CD4-positive, alpha-beta memory T cell (primary cell): ENCODE measurements at regions not wholly inside any gene's neighbourhood (a gene's known extent, or its start where the extent isn't known, plus 50 kb on each side); places are given as distances from the start of the nearest gene placed in this dataset.

Experiments used
- CTCF ChIA-PET: fragments of 350-600 bp; sonication (Branson Sonifier 250); formaldehyde crosslinking; loops from one replicate; lab custom pipeline; 2021; ENCODE audit warnings: inconsistent platforms; ENCODE audit not compliant: partially characterized antibody; lab: Charles Lee
- POLR2A ChIA-PET: fragments of 350-600 bp; sonication (Branson Sonifier 250); formaldehyde crosslinking; loops from one replicate; lab custom pipeline; 2021; ENCODE audit not compliant: partially characterized antibody; lab: Charles Lee
- DNase-seq, 5 donors: peaks; one replicate each; pipeline versions ENCODE4 v3.0.0 to v3.0.0-alpha.2; 2020 to 2022; ENCODE audit warnings: mixed read lengths in 1 of 5
- H3K27ac ChIP-seq: one replicate; pipeline ENCODE4 v1.7.0; 2013; ENCODE audit warnings: low read depth, low read length
- H3K27me3 ChIP-seq: 2 replicates; pipeline ENCODE4 v1.7.0; 2013; ENCODE audit warnings: mild to moderate bottlenecking, low read length, moderate library complexity; ENCODE audit not compliant: insufficient read depth
- H3K36me3 ChIP-seq: 2 replicates; pipeline ENCODE4 v1.7.0; 2013; ENCODE audit warnings: mild to moderate bottlenecking, low read length, moderate library complexity; ENCODE audit not compliant: insufficient read depth
- H3K4me1 ChIP-seq: 2 replicates; pipeline ENCODE4 v1.7.0; 2013; ENCODE audit warnings: mild to moderate bottlenecking, low read length, moderate library complexity; ENCODE audit not compliant: insufficient read depth
- H3K4me3 ChIP-seq, 2 donors: one replicate each; pipeline ENCODE4 v1.7.0; 2013; ENCODE audit warnings: low read length in 2 of 2, mild to moderate bottlenecking in 1 of 2
- H3K9me3 ChIP-seq, 2 donors: one replicate each; pipeline ENCODE4 v1.7.0; 2013; ENCODE audit warnings: low read length in 2 of 2, control low read depth in 1 of 2; ENCODE audit not compliant: control insufficient read depth in 1 of 2
- H3K27ac Mint-ChIP-seq, 7 donors: one replicate each; pipeline ENCODE4 v1.8.0; 2020 to 2021; ENCODE audit warnings: mixed read lengths in 7 of 7, mild to moderate bottlenecking in 6 of 7, inconsistent platforms in 3 of 7, moderate library complexity in 3 of 7
- H3K27me3 Mint-ChIP-seq, 2 donors: one replicate each; pipeline ENCODE4 v1.8.0; 2020 to 2021; ENCODE audit warnings: mixed read lengths in 2 of 2
- H3K36me3 Mint-ChIP-seq, 2 donors: one replicate each; pipeline ENCODE4 v1.8.0; 2020 to 2021; ENCODE audit warnings: mixed read lengths in 2 of 2, inconsistent platforms in 1 of 2, mild to moderate bottlenecking in 1 of 2
- H3K4me1 Mint-ChIP-seq, 4 donors: one replicate each; pipeline ENCODE4 v1.8.0; 2020 to 2021; ENCODE audit warnings: mixed read lengths in 4 of 4, mild to moderate bottlenecking in 1 of 4
- H3K4me3 Mint-ChIP-seq, 8 donors: one replicate each; pipeline ENCODE4 v1.8.0; 2020 to 2021; ENCODE audit warnings: mixed read lengths in 8 of 8, mild to moderate bottlenecking in 7 of 8, moderate library complexity in 6 of 8, inconsistent platforms in 3 of 8
- H3K9me3 Mint-ChIP-seq, 8 donors: one replicate each; pipeline ENCODE4 v1.8.0; 2020 to 2021; ENCODE audit warnings: mixed read lengths in 8 of 8, mild to moderate bottlenecking in 5 of 8, inconsistent platforms in 3 of 8, moderate library complexity in 1 of 8
- intact Hi-C: fragments of 100-400 bp; cut with micrococcal nuclease; formaldehyde crosslinking; loops from one replicate; pipeline ENCODE4 v1.15.1; 2023

GRCh38 chr3:143182866-143183664, 63.5 kb downstream of the CHST2 start:
- no peaks in the 10 kb centered on the region for H3K36me3 Mint-ChIP-seq
- no peak for DNase-seq
- no peak overlapping the region for H3K27ac Mint-ChIP-seq
- peaks cover 0 to 4% (median 0%) of the 10 kb centered on the region in 4 donors for H3K4me1 Mint-ChIP-seq
- ChIA-PET CTCF (interaction anchor here (0.6 kb wide), 1 partner anchor 235 kb away, joined by 4 read pairs; no protein-coding TSS in a partner anchor), POLR2A (no interaction called here)
- H3K4me1 ChIP-seq = no peaks in the 10 kb centered on the region
- H3K27ac ChIP-seq = no peak overlapping the region
- H3K36me3 ChIP-seq = no peaks in the 10 kb centered on the region
- H3K9me3 Mint-ChIP-seq = peaks cover 0 to 7% (median 2%) of the 10 kb centered on the region in 8 donors
- H3K9me3 ChIP-seq = no peaks in the 10 kb centered on the region
- H3K27me3 ChIP-seq = no peaks in the 10 kb centered on the region
- H3K4me3 Mint-ChIP-seq = no peak overlapping the region
- H3K4me3 ChIP-seq = no peak overlapping the region
- intact Hi-C loops = no loop called here
- no peaks in the 10 kb centered on the region for H3K27me3 Mint-ChIP-seq

- Histone ChIP-seq H3K9me3 (no peaks in the 10 kb centered on the region), H3K4me3 (no peak overlapping the region), H3K4me1 (no peaks in the 10 kb centered on the region), H3K36me3 (no peaks in the 10 kb centered on the region), H3K27ac (no peak overlapping the region), H3K27me3 (no peaks in the 10 kb centered on the region)
- no peak overlapping the region for H3K27ac Mint-ChIP-seq
- H3K4me1 Mint-ChIP-seq = peaks cover 0 to 4% (median 0%) of the 10 kb centered on the region in 4 donors
- CTCF ChIA-PET = no interaction called here
- no peak overlapping the region for H3K4me3 Mint-ChIP-seq
- peaks cover 0 to 7% (median 2%) of the 10 kb centered on the region in 8 donors for H3K9me3 Mint-ChIP-seq
- intact Hi-C loops = no loop called here
- POLR2A ChIA-PET = no interaction called here
- no peaks in the 10 kb centered on the region for H3K36me3 Mint-ChIP-seq
- H3K27me3 Mint-ChIP-seq = no peaks in the 10 kb centered on the region
- no peak for DNase-seq
Observed at GRCh38 chr3:143183665-143183964, 64.0 kb downstream of the CHST2 start.

GRCh38 chr3:143184099-143184498, 64.5 kb downstream of the CHST2 start:
- Mint-ChIP-seq H3K4me3 (no peak overlapping the region), H3K36me3 (no peaks in the 10 kb centered on the region), H3K4me1 (peaks cover 0 to 4% (median 0%) of the 10 kb centered on the region in 4 donors), H3K27ac (no peak overlapping the region), H3K9me3 (peaks cover 0 to 7% (median 2%) of the 10 kb centered on the region in 8 donors), H3K27me3 (no peaks in the 10 kb centered on the region)
- intact Hi-C loops = no loop called here
- ChIA-PET CTCF (no interaction called here), POLR2A (no interaction called here)
- DNase-seq = no peak
- no peaks in the 10 kb centered on the region for H3K36me3 ChIP-seq
- H3K27ac ChIP-seq = no peak overlapping the region
- no peak overlapping the region for H3K4me3 ChIP-seq
- no peaks in the 10 kb centered on the region for H3K27me3 ChIP-seq
- no peaks in the 10 kb centered on the region for H3K4me1 ChIP-seq
- no peaks in the 10 kb centered on the region for H3K9me3 ChIP-seq

- Mint-ChIP-seq H3K27ac (no peak overlapping the region), H3K36me3 (no peaks in the 10 kb centered on the region), H3K4me1 (peaks cover 0 to 4% (median 0%) of the 10 kb centered on the region in 4 donors), H3K27me3 (no peaks in the 10 kb centered on the region), H3K4me3 (no peak overlapping the region), H3K9me3 (peaks cover 0 to 7% (median 2%) of the 10 kb centered on the region in 8 donors)
- Histone ChIP-seq H3K27me3 (no peaks in the 10 kb centered on the region), H3K9me3 (no peaks in the 10 kb centered on the region), H3K4me1 (no peaks in the 10 kb centered on the region), H3K27ac (no peak overlapping the region), H3K36me3 (no peaks in the 10 kb centered on the region), H3K4me3 (no peak overlapping the region)
- CTCF ChIA-PET = no interaction called here
- no peak for DNase-seq
- intact Hi-C loops = no loop called here
- POLR2A ChIA-PET = no interaction called here
Observed at GRCh38 chr3:143185401-143185800, 65.8 kb downstream of the CHST2 start.

- ChIA-PET POLR2A (no interaction called here), CTCF (no interaction called here)
Observed at GRCh38 chr3:143187111-143187510, 67.5 kb downstream of the CHST2 start.

GRCh38 chr3:143188881-143189280, 69.3 kb downstream of the CHST2 start:
- no peaks in the 10 kb centered on the region for H3K27me3 ChIP-seq
- no peak overlapping the region for H3K4me3 ChIP-seq
- no peaks in the 10 kb centered on the region for H3K9me3 ChIP-seq
- intact Hi-C loops = no loop called here
- H3K9me3 Mint-ChIP-seq = peaks cover 0 to 7% (median 0%) of the 10 kb centered on the region in 8 donors
- H3K4me3 Mint-ChIP-seq = no peak overlapping the region
- H3K36me3 Mint-ChIP-seq = no peaks in the 10 kb centered on the region
- no peak overlapping the region for H3K27ac ChIP-seq
- H3K4me1 ChIP-seq = no peaks in the 10 kb centered on the region
- no peak for DNase-seq
- H3K27me3 Mint-ChIP-seq = no peaks in the 10 kb centered on the region
- peaks cover 0 to 8% (median 4%) of the 10 kb centered on the region in 4 donors for H3K4me1 Mint-ChIP-seq
- no peak overlapping the region for H3K27ac Mint-ChIP-seq
- ChIA-PET CTCF (no interaction called here), POLR2A (no interaction called here)
- H3K36me3 ChIP-seq = no peaks in the 10 kb centered on the region

More at GRCh38 chr3:143187111-143187510, 67.5 kb downstream of the CHST2 start:
- Mint-ChIP-seq H3K27me3 (no peaks in the 10 kb centered on the region), H3K4me1 (peaks cover 0 to 10% (median 3%) of the 10 kb centered on the region in 4 donors), H3K4me3 (no peak overlapping the region), H3K36me3 (no peaks in the 10 kb centered on the region), H3K27ac (no peak overlapping the region), H3K9me3 (no peaks in the 10 kb centered on the region)
- intact Hi-C loops = no loop called here
- Histone ChIP-seq H3K9me3 (no peaks in the 10 kb centered on the region), H3K4me3 (no peak overlapping the region), H3K27ac (no peak overlapping the region), H3K36me3 (no peaks in the 10 kb centered on the region), H3K27me3 (no peaks in the 10 kb centered on the region), H3K4me1 (no peaks in the 10 kb centered on the region)
- DNase-seq = no peak

- no peaks in the 10 kb centered on the region for H3K36me3 Mint-ChIP-seq
- Histone ChIP-seq H3K27ac (no peak overlapping the region), H3K36me3 (no peaks in the 10 kb centered on the region), H3K27me3 (no peaks in the 10 kb centered on the region), H3K9me3 (no peaks in the 10 kb centered on the region), H3K4me1 (no peaks in the 10 kb centered on the region), H3K4me3 (no peak overlapping the region)
- POLR2A ChIA-PET = no interaction called here
- CTCF ChIA-PET = no interaction called here
- DNase-seq = no peak
- intact Hi-C loops = no loop called here
- H3K9me3 Mint-ChIP-seq = peaks cover 0 to 7% (median 0%) of the 10 kb centered on the region in 8 donors
- H3K27ac Mint-ChIP-seq = no peak overlapping the region
- H3K4me3 Mint-ChIP-seq = no peak overlapping the region
- H3K27me3 Mint-ChIP-seq = no peaks in the 10 kb centered on the region
- peaks cover 0 to 8% (median 4%) of the 10 kb centered on the region in 4 donors for H3K4me1 Mint-ChIP-seq
Observed at GRCh38 chr3:143190101-143190500, 70.5 kb downstream of the CHST2 start.
